Activated CD4-positive, alpha-beta T cell treated with anti-CD3 and anti-CD28 coated beads for 36 hours (primary cell): ENCODE measurements at regions not wholly inside any gene's neighbourhood (a gene's known extent, or its start where the extent isn't known, plus 50 kb on each side); places are given as distances from the start of the nearest gene placed in this dataset.

Experiments used
- ATAC-seq: fragments of 200-7000 bp; cut with Tn5 transposase; one replicate; pipeline ENCODE4 v1.10.0; 2021; ENCODE audit warnings: mild to moderate bottlenecking, moderate library complexity
- CTCF ChIA-PET: fragments of 350-600 bp; sonication (Branson Sonifier 250); formaldehyde crosslinking; loops from one replicate; lab custom pipeline; 2021; ENCODE audit warnings: antibody characterized with exemption; lab: Charles Lee
- POLR2A ChIA-PET: fragments of 350-600 bp; sonication (Branson Sonifier 250); formaldehyde crosslinking; loops from one replicate; lab custom pipeline; 2021; ENCODE audit warnings: antibody characterized with exemption, inconsistent platforms; lab: Charles Lee
- DNase-seq: peaks from one replicate; pipeline ENCODE4 v3.0.0-alpha.2; 2020
- H3K27ac Mint-ChIP-seq: one replicate; pipeline ENCODE4 v1.8.0; 2021; ENCODE audit warnings: mixed read lengths
- H3K27me3 Mint-ChIP-seq: one replicate; pipeline ENCODE4 v1.8.0; 2021; ENCODE audit warnings: mixed read lengths
- H3K36me3 Mint-ChIP-seq: one replicate; pipeline ENCODE4 v1.8.0; 2021; ENCODE audit warnings: low read depth, mixed read lengths
- H3K4me1 Mint-ChIP-seq: one replicate; pipeline ENCODE4 v1.8.0; 2021; ENCODE audit warnings: mixed read lengths
- H3K4me3 Mint-ChIP-seq: one replicate; pipeline ENCODE4 v1.8.0; 2021; ENCODE audit warnings: mild to moderate bottlenecking, moderate library complexity, mixed read lengths
- H3K9me3 Mint-ChIP-seq: one replicate; pipeline ENCODE4 v1.8.0; 2021; ENCODE audit warnings: low read depth, mixed read lengths
- intact Hi-C, 2 experiments: fragments of 100-400 bp; cut with DNase I in 1 of 2; cut with micrococcal nuclease in 1 of 2; formaldehyde crosslinking; loops; one replicate each; pipeline versions ENCODE4 v1.14.2 to v1.15.1; 2022 to 2024; cut with DNase I, micrococcal nuclease

DNA sequence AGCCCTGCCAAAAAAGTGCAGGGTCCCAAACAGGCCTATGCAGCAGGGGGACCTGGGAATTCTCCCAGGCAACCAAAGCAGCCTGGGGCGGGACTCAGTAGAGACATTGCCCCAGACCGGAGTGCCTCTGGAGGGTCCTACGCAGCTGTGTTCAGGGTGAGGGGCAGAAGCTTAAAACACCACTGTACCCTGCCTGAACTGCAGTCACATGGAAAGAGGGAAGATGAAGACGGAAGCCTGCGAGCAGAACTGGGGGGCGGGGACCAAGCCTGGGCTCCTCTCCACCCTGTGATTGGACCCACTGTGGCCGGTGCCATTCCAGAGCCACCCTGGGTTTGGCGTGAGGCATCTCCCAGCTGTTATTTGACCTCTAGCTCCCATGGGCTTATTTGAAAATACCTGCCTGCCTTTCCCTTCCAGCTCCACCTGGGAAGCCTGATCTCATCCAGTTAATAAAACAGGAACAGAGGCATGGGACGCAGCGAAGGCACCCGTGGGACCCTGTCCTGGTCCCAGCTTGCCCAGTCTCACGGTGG is 183.1 kb downstream of the SMAD2 start:
- H3K9me3 Mint-ChIP-seq = no peaks in the 10 kb centered on the region
- H3K36me3 Mint-ChIP-seq = no peaks in the 10 kb centered on the region
- H3K4me1 Mint-ChIP-seq = no peaks in the 10 kb centered on the region
- H3K4me3 Mint-ChIP-seq = no peak overlapping the region
- ATAC-seq (no peak), DNase-seq (no peak)
- ChIA-PET CTCF (interaction anchor here (0.6 to 2.3 kb wide), 7 partner anchors 25 to 532 kb away, joined by 3 to 14 read pairs (median 5); no protein-coding TSS in a partner anchor), POLR2A (no interaction called here)
- no peak overlapping the region for H3K27ac Mint-ChIP-seq
- intact Hi-C loops = loop anchor here in 1 of 2 experiments (5.0 kb wide), 1 partner anchor 350 kb away; no protein-coding TSS in a partner anchor
- peaks cover 3% of the 10 kb centered on the region for H3K27me3 Mint-ChIP-seq

DNA sequence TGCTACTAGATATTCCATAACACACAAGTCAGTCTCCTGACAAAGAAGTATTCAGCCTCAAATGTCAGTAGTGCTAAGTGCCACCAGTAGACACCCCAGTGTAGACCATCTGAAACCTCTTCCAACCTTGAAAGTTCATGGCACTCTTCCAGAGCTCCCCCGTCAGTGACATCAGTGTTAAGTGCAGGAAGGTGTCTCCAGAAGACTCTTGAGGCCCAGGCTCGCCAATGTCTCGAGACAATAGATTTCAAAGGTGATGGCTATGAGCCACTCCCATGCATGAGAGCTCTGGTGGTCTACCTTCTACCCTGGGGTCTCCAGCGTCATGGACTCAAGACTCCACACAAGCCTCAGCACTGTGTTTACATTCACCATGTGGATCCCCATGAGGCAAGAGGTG is 183.8 kb downstream of the SMAD2 start:
- peaks cover 3% of the 10 kb centered on the region for H3K27me3 Mint-ChIP-seq
- ChIA-PET CTCF (interaction anchor here (1.6 kb wide), 1 partner anchor 531 kb away, joined by 12 read pairs; no protein-coding TSS in a partner anchor), POLR2A (no interaction called here)
- H3K4me1 Mint-ChIP-seq = no peaks in the 10 kb centered on the region
- H3K27ac Mint-ChIP-seq = no peak overlapping the region
- no peak overlapping the region for H3K4me3 Mint-ChIP-seq
- ATAC-seq (no peak), DNase-seq (no peak)
- intact Hi-C loops = loop anchor here in 1 of 2 experiments (5.0 kb wide), 1 partner anchor 349 kb away; no protein-coding TSS in a partner anchor
- no peaks in the 10 kb centered on the region for H3K36me3 Mint-ChIP-seq
- no peaks in the 10 kb centered on the region for H3K9me3 Mint-ChIP-seq

DNA sequence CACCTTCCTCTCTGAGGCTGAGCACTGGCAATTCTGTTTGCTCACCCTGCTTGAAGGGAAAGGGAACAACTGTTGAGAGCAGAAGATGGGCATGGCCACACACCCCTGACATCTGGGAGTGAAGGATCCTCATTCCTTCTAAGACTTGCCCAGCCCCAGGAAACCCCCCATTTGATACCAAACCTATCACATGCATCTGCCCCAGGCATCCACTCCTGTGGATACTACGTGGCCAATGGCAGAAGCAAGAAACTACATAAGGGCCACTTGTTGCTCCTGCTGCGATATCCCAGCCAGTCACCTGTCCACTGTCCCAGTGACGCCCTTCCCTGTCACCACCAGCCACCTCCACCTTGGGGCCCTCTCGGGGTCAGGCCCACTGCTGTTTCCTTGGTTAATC is 185.2 kb downstream of the SMAD2 start:
- POLR2A ChIA-PET = no interaction called here
- intact Hi-C loops = loop anchor here in 1 of 2 experiments (5.0 kb wide), 1 partner anchor 348 kb away; no protein-coding TSS in a partner anchor

DNA sequence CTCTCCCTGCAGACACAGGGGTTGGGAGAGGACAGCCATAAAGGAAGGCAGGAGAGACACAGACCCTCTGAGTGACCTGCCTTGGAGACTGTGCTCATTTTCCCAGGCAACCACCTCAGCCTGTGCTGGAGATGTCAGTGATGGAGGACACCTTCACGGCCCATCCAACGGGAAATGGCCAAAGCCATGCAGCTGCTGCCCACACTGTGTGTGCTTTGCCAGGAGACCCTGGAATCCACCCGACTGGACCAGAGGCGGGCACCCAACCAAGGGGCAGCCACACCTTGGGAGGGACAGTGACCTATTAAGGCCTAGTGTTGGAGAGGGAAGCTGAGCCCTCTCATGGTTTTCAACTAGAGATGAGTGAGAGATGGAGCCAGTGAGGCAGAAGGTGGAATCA is 192.5 kb downstream of the SMAD2 start:
- Mint-ChIP-seq H3K9me3 (peaks cover 3% of the 10 kb centered on the region), H3K36me3 (no peaks in the 10 kb centered on the region), H3K27me3 (peaks cover 22% of the 10 kb centered on the region), H3K27ac (no peak overlapping the region), H3K4me3 (no peak overlapping the region), H3K4me1 (no peaks in the 10 kb centered on the region)
- intact Hi-C loops = no loop called here
- POLR2A ChIA-PET = no interaction called here
- CTCF ChIA-PET = interaction anchor here (3.5 kb wide), 1 partner anchor 11 kb away, joined by 23 read pairs; no protein-coding TSS in a partner anchor
- ATAC-seq (no peak), DNase-seq (no peak)

More for the DNA sequence above, 185.2 kb downstream of the SMAD2 start:
- Mint-ChIP-seq H3K27ac (no peak overlapping the region), H3K27me3 (peaks cover 3% of the 10 kb centered on the region), H3K4me1 (no peaks in the 10 kb centered on the region), H3K9me3 (no peaks in the 10 kb centered on the region), H3K4me3 (no peak overlapping the region), H3K36me3 (no peaks in the 10 kb centered on the region)
- ATAC-seq (no peak), DNase-seq (no peak)
- CTCF ChIA-PET = interaction anchor here (0.6 to 3.0 kb wide), 3 partner anchors 11 to 537 kb away, joined by 3 to 14 read pairs (median 5); no protein-coding TSS in a partner anchor

DNA sequence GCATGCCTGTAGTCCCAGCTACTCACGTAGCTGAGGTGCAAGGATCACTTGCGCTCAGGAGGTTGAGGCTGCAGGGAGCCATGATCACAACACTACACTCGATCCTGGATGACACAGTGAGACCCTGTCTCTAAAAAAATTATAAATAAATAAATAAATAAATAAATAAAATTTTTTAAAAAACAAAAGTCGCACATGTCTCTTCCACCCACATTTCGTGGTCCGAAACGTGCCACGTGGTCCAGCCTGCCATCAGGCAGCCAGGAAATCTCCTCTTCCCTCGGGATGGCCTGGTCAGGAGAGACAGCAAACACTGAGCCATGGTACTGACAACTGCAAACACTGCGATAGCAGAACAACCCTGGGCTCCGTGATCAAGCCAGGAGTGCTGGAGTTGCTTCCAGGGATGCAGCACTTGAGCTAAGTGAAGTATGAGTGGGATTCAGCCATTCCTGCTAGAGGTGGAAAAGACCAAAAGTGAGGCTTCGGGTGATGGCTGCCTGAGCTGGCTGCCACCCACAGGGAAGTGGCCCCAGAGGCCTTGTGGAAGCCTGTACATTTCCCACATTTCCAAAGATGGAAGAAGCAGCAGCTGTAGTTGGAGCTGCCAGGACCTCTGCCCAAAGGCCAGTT is 193.1 kb downstream of the SMAD2 start:
- intact Hi-C loops = no loop called here
- ChIA-PET CTCF (interaction anchor here (3.5 kb wide), 1 partner anchor 11 kb away, joined by 23 read pairs; no protein-coding TSS in a partner anchor), POLR2A (no interaction called here)
- no peak for ATAC-seq
- Mint-ChIP-seq H3K4me3 (no peak overlapping the region), H3K27ac (no peak overlapping the region), H3K4me1 (no peaks in the 10 kb centered on the region), H3K36me3 (no peaks in the 10 kb centered on the region), H3K9me3 (peaks cover 3% of the 10 kb centered on the region), H3K27me3 (peaks cover 22% of the 10 kb centered on the region)
- DNase-seq = no peak

DNA sequence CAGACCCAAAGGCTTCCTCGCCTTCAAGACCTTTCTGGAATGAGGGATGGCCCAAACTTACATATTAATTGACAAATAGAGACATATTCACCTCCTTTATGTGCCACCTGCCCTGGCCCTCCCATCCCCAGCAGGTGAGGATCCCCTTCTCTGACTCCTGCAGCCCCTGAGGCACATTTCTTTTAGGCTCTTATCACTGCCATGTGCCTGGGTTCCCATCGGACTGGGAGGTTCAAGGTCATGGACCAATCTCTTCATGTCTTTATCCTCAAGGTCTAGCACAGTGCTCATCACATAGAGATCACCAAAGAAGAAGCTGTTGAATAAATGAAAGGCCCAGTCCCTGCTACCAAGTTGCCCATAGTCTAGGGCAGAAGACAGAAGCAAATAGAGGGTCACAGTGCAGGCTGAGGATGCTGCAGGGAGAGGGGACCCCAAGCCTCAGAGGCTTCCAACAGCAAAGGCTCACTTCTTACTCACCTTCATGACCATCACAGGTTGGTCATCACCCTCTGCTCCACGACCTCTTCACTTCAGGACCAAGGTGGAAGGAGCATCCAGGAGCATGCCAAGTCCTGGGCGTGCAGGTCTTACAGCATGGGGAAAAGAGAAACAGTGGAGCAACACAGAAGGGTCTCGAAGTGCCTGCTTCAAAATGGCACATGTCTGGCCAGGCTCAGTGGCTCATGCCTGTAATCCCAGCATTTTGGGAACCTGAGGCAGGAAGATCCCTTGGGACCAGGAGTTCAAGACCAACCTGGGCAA is 193.9 kb downstream of the SMAD2 start:
- ATAC-seq (no peak), DNase-seq (no peak)
- H3K4me3 Mint-ChIP-seq = no peak overlapping the region
- H3K27ac Mint-ChIP-seq = no peak overlapping the region
- peaks cover 22% of the 10 kb centered on the region for H3K27me3 Mint-ChIP-seq
- H3K9me3 Mint-ChIP-seq = peaks cover 3% of the 10 kb centered on the region
- no peaks in the 10 kb centered on the region for H3K36me3 Mint-ChIP-seq
- POLR2A ChIA-PET = no interaction called here
- intact Hi-C loops = no loop called here
- H3K4me1 Mint-ChIP-seq = no peaks in the 10 kb centered on the region
- CTCF ChIA-PET = interaction anchor here (3.5 kb wide), 1 partner anchor 12 kb away, joined by 23 read pairs; no protein-coding TSS in a partner anchor

DNA sequence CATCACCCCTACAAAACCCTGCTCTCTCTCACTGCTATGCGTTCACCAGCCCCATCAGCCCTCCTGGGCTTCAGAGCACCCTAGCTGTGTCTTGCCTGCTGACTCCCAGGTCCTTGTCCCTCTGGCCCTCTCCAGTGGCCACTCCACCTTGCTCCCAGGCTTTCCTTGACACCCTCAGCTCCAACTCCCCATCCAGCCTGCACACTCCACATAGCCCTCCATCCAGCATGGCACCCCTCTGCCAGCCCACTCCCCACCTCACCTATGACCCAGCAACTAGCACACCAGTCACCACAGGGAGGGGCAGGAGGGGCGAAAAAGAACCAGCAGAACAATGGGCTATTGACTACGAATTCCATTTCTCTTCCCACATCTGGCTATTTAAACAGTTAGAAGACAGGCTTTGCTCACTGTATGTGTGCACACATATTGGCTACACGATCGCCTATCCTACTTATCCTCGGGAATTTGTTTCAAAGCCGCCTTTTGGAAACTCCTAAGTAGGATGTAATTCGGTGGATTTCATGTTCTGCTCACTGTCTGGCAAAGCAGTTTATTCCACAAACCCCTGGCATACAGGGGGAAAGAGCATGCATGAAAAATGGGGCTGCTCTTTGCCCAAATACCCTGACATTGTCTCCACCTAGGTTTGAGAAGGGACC is 195.3 kb downstream of the SMAD2 start:
- H3K9me3 Mint-ChIP-seq = peaks cover 3% of the 10 kb centered on the region
- H3K36me3 Mint-ChIP-seq = no peaks in the 10 kb centered on the region
- CTCF ChIA-PET = no interaction called here
- DNase-seq (no peak), ATAC-seq (no peak)
- POLR2A ChIA-PET = no interaction called here
- no peak overlapping the region for H3K4me3 Mint-ChIP-seq
- no peaks in the 10 kb centered on the region for H3K4me1 Mint-ChIP-seq
- peaks cover 27% of the 10 kb centered on the region for H3K27me3 Mint-ChIP-seq
- H3K27ac Mint-ChIP-seq = no peak overlapping the region
- intact Hi-C loops = no loop called here

DNA sequence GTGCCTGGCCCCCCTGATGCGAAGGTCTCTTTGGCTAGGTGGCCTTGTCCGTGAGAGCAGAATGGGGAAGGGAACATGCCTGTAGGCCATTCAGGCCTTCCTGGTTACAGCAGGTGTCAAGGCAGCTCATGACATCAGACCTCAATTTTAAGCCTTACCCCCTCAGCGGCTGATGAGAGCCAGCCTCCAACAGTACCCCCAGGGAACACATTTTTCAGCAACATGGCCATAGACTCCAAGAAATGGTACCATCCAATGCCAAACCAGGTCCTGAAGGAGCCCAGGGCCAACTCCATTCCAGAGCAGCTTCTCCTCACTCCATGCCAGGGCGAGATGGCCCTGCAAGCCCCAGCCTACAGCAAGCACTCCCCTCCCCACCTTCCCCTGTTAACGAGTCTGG is 199.2 kb downstream of the SMAD2 start:
- ATAC-seq = no peak
- ChIA-PET POLR2A (no interaction called here), CTCF (no interaction called here)
- intact Hi-C loops = no loop called here
- no peak overlapping the region for H3K27ac Mint-ChIP-seq
- H3K9me3 Mint-ChIP-seq = no peaks in the 10 kb centered on the region
- peaks cover 19% of the 10 kb centered on the region for H3K27me3 Mint-ChIP-seq
- no peaks in the 10 kb centered on the region for H3K4me1 Mint-ChIP-seq
- H3K36me3 Mint-ChIP-seq = no peaks in the 10 kb centered on the region
- no peak overlapping the region for H3K4me3 Mint-ChIP-seq
- DNase-seq = no peak

DNA sequence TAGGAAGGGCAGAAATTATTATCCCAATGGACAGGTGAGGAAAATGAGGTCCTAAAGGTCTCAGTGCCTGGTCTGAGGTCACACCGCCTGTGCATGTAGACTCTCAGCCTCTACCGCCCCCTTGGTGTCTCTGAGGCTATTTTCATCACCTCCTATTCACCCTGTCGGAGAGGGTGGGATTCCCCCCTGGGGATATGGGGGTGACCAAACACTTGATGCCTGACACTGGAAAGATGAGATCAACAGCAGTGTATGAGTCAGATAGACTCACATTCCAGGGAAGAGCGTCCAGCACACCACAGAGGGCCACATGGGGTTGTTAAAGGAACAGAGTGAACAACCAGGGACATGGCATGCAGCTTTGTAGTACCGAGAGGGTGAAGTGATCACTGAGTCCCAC is 199.7 kb downstream of the SMAD2 start:
- no peaks in the 10 kb centered on the region for H3K36me3 Mint-ChIP-seq

DNA sequence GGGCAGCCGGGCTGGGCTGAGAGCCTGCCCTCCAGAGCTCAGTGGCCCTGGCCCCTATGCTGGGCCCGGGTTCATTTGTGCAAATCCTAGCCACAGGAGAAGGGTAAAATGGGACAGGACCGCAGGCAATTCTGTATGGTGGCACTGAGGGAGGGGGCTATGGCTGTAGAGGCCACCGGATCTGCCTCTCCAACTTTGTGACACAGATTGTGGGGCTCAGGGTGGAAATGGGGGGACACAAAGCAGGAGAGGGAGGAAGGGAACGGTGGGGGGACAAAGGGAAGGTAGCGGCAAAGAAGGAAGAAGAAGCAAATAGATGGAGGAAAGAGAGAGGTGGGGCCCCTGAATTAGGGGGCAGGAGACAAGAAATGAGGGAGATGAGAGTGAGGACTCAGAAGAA is 201.1 kb downstream of the SMAD2 start:
- no peak for ATAC-seq
- H3K27me3 Mint-ChIP-seq = peaks cover 9% of the 10 kb centered on the region
- H3K4me3 Mint-ChIP-seq = no peak overlapping the region
- no peak overlapping the region for H3K27ac Mint-ChIP-seq
- H3K9me3 Mint-ChIP-seq = no peaks in the 10 kb centered on the region
- DNase-seq = no peak
- ChIA-PET POLR2A (no interaction called here), CTCF (no interaction called here)
- no peaks in the 10 kb centered on the region for H3K36me3 Mint-ChIP-seq
- intact Hi-C loops = no loop called here
- no peaks in the 10 kb centered on the region for H3K4me1 Mint-ChIP-seq

More for the DNA sequence above, 199.7 kb downstream of the SMAD2 start:
- ATAC-seq (no peak), DNase-seq (no peak)
- ChIA-PET POLR2A (no interaction called here), CTCF (interaction anchor here (1.0 kb wide), 1 partner anchor 11 kb away, joined by 4 read pairs; no protein-coding TSS in a partner anchor)
- H3K4me1 Mint-ChIP-seq = no peaks in the 10 kb centered on the region
- H3K4me3 Mint-ChIP-seq = no peak overlapping the region
- intact Hi-C loops = no loop called here
- H3K9me3 Mint-ChIP-seq = no peaks in the 10 kb centered on the region
- peaks cover 17% of the 10 kb centered on the region for H3K27me3 Mint-ChIP-seq
- H3K27ac Mint-ChIP-seq = no peak overlapping the region

DNA sequence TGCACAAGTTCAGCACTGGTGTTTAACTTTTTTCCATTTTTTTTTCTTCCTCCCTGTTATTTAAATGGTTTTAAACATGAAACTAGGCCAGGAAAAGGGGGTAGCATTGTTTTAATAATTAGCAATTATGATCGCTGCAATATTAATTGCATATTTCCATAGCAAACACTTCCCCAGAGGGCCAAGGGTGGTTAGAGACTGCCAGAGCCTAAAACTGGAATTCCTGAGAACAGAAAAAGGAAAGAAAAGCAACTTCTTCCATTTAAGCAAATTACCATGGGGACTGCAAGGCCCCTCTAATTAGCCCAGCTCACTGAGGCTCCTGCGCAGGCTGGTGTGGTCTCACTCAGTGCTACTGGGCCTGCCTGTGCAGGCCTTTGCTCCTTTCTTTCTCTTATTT is 201.5 kb downstream of the SMAD2 start:
- no peak overlapping the region for H3K27ac Mint-ChIP-seq
- ChIA-PET POLR2A (no interaction called here), CTCF (no interaction called here)
- H3K27me3 Mint-ChIP-seq = peaks cover 7% of the 10 kb centered on the region
- H3K36me3 Mint-ChIP-seq = no peaks in the 10 kb centered on the region
- intact Hi-C loops = no loop called here
- H3K4me3 Mint-ChIP-seq = no peak overlapping the region
- no peaks in the 10 kb centered on the region for H3K9me3 Mint-ChIP-seq
- DNase-seq = no peak
- ATAC-seq = no peak
- no peaks in the 10 kb centered on the region for H3K4me1 Mint-ChIP-seq
